Fibroblast of skin of left biceps (primary cell): ENCODE measurements at regions not wholly inside any gene's neighbourhood (a gene's known extent, or its start where the extent isn't known, plus 50 kb on each side); places are given as distances from the start of the nearest gene placed in this dataset.
"Not testable (repeated sequence)": the region's sequence is repeated elsewhere in the genome, so short reads cannot be mapped to it uniquely, and the experiment has no call there.

ENCODE experiments used
- DNase-seq, 2 experiments: peaks; one replicate each; pipeline ENCODE4 v3.0.0-alpha.2; 2013; ENCODE audit warnings: low read depth in 2 of 2

DNA sequence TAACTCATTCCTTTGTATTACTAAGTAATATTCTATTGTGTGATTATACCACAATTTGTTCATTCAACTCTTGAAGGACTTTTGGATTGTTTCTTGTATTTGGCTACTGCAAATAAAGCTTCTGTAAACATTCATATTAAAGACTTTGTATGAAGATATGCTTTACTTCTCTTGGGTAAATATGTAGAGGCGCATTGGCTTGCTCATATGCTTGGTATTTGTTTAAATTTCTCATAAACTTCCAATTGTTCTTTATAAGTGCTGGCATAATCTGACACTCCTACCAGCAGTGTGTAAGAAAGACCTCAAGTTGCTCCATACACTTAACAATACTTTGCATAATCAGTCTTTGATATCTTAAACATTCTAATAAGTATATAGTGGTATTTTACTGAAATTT is 792.8 kb upstream of the LRRTM1 start:
- no peak for DNase-seq

DNA sequence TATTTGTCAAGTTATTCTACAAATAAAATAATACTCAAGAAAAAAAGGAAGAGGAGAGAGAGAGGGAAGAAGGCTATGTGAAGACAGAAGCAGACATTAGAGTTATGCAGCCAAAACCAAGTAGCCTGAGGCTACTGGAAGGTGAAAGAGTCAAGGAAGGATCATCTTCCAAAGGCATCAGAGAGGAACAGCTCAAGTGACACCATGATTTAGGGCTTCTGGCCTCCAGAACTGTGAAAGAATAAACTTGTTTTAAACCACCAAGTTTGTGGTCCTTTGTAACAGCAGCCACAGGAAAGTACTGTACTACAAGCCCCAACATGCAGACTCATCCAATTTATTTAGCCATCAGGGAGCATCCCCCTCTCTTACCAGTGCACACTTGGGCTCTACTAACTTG is 788.5 kb upstream of the LRRTM1 start:
- no peak for DNase-seq

DNA sequence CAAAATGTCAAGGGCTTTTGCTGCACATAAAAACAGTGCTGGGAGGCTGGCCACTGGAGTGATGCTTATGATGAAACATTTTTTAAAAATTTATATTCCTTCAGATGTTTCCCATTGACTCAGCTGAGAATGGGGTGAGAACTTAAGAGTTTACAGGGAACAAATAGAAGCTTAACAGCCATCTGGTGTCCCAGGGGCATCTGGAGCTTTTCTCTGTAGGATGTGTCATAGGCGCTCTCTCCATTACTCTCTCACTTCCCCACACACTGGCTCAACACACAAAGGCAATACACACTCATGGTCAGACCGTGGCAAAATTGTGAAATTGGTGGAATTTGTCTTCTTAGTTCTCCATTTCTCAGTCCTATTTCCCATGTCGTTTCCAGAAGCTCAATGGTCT is 783.1 kb upstream of the LRRTM1 start:
- DNase-seq: no peak

DNA sequence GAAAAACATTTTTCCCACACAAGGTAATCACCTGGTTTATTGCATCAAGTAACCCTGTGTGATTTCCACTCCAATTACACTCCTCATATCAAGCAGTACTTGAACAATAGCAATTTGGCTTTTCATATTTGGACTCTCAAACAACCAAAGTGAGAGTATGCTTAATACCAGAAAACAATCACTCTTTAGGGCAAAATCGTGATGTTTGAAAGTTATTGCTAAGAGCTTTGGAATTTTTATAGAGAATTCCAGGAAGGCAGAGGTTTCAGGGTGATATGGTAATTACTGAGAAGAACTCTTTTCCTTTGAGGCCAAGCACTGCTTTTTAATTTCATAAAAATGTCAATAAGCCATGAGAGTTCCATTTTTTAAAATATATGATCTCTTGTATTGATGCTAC is 779.5 kb upstream of the LRRTM1 start:
- no peak for DNase-seq

DNA sequence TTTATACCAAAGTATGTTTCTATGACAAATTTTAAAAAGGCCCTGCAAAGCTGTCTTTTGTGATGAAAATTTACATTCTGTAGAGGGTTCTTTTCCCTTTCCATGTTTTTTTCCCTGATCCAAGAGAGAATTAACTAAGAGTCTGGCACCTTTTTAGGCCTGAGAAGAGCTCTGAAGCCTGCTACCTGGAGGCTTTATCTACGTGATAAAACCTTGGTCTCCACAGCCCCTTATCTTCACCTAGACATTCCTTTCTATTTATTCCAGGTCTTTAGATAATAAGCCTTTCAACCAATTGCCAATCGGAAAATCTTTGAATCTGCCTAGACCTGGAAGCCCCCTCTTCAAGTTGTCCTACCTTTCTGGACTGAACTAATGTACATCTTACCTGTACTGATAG is 774.1 kb upstream of the LRRTM1 start:
- DNase-seq: no peak

DNA sequence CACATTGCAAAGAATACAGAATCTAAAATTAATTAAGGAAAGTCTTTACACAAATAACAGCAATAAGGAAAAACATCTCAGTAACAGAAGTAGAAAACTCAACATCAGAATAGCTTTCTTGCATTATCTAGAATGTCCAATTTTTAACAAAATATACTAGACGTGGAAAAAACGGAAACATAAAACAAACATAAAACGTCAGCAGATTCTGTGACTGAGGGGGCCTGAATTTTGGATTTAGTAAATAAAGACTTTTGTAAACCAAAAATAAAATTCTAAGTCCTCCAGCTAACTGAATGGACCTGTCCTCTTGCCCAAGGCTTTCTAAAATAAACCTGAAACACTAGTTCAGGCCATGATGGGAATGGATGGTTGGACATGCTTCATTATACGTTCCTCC is 773.5 kb upstream of the LRRTM1 start:
- no peak for DNase-seq

DNA sequence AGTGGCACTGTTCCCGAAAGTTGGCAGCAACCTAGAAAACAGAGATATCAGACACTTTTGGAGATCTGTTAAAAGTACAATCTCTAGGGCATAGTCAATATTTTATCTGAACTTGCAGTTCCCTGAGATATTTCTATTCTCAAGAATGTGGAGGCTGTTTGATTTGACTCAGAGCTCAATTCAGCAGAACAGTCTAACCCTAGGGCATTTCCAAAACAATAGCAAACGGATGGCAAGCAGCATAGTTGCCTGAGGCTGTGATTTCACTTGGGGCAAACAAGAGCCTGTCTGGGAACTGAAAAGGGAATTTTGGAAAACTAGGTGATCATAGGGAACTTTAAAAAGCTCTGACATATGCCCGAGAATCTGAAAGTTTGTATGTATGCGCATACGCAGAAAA is 772.8 kb upstream of the LRRTM1 start:
- no peak for DNase-seq

DNA sequence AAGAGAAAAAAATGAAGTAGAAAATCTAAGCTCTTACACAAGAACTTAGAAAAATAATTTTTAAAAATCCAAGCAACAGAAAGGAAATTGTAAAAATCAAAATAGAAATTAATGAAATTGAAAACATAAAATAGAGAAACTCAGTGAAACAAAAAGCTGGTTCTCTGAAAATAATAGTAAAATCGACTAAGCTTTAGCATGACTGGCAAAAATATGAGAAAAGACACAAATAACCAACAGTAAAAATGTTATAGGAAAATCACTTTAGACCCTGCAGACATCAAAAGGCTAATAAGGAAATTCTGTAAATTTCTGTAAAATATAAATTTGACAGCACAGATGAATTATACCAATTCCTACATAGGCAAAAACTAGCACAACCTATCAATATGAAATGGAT is 768.9 kb upstream of the LRRTM1 start:
- DNase-seq: no peak

DNA sequence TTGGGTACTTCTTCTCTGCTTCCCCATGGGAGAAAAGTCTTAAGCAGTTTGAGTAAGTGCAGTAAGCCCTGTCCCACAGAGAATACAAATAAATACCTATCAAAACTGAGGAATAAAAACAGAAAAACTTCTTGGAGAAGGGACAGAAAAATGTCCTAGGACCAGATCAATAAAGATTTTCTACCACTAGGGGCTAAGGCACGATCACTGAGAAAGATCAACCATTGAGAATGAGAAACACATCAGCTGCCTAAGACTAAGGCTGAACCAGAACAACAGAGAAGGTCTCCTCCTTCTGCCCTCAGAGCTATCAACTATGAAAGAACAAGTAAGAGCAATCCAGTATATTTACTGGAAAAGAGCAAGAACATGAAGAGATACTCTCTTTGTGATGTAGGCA is 763.6 kb upstream of the LRRTM1 start:
- DNase-seq: no peak

DNA sequence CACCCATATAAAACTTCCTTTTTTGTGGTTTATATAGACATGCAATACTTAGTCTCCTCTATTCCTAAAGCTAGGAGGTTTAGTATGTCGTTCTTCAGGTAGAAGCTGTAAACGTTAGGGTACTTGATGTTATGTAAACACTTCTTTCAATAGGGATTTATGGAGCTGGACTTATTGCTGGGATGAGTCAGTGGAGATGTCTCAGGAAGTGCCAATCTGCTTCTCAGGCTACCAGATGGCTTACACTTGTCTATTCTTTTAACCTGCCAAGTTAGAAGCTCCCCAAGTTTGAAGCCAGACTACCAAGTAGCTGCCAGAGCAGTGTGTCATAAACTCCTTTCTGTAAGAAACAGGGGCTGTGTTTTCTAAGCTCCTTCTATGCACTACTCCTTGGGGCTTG is 756.5 kb upstream of the LRRTM1 start:
- DNase-seq: no peak

DNA sequence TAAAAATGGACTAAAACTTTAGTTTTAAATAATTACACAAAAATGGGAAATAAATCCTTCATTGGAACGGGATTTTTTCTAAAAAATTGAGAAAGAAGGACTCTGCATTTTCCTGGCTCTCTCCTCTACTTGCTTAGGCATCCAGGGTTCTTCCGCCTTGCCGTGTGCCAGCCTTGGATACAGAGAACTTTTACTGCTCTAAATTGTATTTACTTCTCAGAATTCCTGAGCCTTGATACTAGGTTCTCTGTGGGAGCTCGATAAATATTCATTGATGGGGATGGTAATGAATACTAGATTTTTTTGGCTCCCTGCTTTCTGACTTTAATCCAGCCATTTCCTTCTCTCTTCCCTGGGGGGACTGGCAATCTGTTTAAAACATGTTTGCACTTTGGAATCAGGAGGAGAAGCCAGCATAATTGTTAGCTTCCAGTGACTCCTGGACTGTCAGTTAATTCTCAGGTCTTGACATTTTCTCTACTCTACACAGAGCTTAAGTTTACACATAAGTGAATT is 746.1 kb upstream of the LRRTM1 start:
- no peak for DNase-seq

DNA sequence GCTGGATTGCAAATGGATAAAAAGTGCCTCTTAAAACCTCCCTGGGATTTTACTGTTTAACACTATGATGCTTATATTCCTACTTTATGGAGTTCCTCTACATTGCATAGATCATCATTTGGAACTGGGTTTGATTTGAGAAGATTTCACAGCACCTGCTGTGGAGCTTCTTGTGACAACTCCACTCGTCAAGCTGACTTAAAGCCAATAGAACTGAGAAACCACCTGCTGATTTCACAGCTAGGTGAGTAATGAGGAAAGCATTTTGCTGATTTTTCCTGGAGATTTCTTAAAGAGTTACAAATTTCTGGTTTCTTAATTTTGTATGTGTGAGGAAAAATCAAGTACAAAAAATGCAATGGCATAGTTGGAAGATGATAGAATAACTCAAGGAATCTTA is 739.1 kb upstream of the LRRTM1 start:
- DNase-seq: no peak

DNA sequence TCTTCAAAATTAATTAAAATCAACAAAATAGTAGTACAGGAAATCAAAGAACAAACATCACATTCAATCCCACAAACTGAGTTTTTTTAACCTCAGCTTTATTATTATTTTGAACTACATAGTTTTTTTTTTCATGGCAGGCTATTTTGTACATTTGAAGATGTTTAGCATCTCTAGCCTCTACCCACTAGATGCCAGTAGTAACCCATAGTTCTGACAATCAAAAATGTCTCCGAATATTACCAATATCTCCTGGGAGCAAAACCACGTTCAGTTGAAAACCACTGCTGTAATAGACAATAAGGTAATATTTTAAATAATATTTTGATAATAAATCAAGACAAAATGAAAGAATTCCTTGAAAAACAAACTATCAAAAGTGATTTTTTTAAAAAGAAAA is 702.6 kb upstream of the LRRTM1 start:
- no peak for DNase-seq

DNA sequence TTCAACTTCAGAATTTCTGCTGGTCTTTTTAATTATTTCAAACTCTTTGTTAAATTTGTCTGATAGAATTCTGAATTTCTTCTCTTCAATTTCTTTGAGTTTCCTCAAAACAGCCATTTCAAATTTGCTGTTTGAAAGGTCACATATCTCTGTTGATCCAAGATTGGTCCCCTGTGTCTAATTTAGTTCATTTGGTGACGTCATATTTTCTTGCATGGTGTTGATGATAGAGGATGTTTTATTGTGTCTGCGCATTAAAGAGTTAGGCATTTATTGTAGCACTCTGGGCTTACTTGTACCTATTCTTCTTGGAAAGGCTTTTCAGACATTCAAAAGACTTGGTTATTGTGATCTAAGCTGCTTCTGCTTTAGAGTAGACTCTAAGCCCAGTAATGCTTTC is 698.4 kb upstream of the LRRTM1 start:
- no peak for DNase-seq

DNA sequence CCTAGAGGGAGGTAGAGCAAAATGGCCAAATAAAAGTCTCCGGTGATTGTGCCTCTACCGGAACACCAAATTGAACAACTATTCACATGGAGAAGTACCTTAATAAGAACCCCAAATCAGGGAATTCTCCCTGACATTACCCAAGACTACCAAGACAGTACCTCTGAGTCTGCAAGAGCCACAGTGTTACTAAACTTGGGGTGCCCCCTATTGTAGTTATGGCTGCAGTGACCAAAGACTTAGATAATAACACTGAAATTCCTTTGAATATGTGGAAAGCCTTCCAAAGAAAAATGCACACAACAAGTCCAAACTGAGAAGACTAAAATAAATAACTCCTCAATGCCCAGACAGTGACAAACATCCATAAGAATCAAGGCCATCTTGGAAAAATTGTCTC is 682.9 kb upstream of the LRRTM1 start:
- no peak for DNase-seq

DNA sequence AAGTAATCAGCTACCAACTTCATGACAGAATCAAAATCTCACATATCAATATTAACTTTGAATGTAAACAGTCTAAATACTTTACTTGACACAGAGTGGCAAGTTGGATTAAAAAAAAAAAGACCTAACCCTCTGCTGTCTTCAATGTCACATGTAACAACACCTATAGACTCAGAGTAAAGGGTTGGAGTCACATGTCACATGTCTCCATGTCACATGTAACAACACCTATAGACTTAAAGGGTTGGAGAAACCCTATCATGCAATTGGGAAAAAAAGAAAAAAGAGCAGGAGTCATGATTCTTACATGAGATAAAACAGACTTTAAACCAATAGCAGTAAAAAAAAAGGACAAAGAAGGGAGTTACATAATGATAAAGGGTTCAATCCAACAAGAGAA is 665.3 kb upstream of the LRRTM1 start:
- no peak for DNase-seq

DNA sequence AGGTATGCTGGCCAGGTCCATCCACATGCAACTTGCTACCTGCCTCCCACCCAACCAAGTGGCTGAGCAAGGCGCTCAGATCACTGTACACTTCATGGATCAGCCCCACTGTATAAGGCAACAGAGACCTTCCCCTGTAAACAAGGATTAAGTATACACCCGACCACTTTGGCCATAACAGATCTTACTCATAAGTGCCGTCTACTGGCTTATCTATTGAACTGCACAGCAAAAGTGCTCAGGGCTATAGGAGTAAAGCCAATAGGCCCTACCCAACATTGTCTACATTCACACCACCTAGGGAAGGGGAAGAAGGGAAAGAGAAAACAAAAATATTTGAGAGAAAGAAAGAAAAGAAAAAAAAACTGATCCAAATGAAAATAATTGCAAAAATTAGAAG is 663.9 kb upstream of the LRRTM1 start:
- no peak for DNase-seq

DNA sequence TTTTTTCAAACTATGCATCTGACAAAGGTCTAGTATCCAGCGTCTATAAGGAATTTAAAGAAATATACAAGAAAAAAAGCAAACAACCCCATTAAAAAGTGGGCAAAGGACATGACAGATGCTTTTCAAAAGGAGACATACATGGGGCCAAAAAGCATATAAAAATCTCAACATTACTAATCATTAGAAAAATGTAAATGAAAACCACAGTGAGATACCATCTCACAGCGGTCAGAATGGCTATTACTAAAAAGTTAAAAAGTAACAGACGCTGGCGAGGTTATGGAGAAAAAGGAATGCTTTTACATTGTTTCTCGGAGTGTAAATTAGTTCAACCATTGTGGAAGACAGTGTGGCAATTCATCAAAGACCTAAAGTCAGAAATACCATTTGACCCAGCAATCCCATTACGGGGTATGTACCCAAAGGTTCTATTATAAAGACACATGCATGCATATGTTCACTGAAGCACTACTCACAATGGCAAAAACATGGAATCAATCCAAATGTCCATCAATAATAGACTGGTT is 643.1 kb upstream of the LRRTM1 start:
- DNase-seq: no peak

DNA sequence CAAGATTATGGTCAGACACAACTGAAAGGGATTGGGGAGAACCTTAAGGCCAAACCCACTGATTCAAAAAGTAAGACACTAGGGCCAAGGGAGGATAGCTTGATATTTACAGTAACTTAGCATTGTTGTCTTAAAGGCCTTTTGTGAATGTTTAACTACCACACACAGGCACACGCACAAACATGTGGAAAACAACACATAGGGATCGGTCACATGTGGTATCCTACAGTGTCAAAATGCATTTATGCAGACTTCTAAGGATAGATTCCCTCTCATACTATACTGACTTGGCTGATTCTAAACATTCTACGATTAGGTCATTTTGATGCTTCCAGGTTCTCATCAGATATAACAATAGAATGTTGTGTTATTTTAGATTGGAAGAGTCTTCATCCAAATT is 638.9 kb upstream of the LRRTM1 start:
- DNase-seq: no peak

DNA sequence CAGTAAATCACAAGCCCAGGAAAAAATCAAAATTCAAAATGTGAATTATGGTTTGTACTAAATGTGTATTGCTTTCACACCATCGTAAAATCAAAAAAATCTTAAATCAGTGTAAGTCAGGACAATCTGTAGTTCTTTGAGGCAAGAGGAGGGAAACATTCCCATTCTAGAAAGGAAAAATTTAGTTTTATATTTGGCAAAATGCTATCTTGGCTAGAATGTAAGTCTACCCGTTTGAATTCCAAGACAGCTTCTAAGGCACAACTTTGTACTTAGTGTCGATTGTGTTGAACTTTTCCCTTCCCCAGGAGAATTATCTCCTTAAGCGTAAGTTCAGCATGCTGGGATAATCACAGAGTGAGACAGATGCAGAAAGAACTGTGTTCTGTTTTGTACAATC is 638.2 kb upstream of the LRRTM1 start:
- DNase-seq: no peak

DNA sequence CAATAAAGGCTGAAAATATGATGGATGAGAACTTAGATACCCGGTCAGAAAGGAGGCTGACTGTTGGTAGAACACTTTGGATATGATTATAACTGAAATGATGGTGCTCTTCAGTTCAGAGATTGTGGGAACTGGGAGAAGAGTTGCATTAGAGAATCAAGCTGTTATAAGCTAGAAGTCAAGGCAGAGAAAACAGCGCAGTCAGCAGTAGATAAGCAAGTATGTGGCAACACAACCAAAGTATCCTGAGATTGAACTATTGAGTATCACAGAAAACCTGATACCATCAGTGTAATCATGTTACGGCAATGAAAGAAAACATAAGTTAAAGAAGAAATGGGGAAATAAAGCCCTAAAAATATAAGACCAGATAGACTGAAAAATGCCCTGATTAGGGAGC is 633.9 kb upstream of the LRRTM1 start:
- no peak for DNase-seq

DNA sequence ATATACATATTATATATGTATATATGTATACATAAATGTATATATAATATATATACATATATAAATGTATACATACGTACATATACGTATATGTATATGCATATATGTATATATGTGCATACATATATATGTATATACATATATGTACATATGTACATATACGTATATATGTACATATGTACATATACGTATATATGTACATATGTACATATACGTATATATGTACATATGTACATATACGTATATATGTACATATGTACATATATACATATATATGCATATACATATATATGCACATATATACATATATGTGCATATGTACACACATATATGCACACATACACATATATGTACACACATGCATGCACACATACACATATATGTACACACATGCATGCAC is 627.3 kb upstream of the LRRTM1 start:
- DNase-seq: not testable (repeated sequence)

DNA sequence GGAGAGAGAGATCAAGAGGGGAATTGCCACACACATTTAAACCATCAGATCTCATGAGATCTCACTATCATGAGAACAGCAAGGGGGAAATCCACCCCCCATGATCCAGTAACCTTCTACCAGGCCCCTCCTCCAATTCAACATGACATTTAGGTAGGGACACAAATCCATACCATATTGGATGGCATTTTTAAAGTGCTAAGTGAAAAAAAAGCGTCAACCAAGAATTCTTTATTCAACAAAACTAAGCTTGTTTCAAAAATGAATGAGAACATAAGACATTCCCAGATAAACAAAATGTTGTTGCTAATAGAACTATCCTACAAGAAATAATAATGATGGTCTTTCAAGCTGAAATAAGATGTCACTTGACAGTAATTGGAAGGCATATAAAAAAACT is 626.2 kb upstream of the LRRTM1 start:
- no peak for DNase-seq

DNA sequence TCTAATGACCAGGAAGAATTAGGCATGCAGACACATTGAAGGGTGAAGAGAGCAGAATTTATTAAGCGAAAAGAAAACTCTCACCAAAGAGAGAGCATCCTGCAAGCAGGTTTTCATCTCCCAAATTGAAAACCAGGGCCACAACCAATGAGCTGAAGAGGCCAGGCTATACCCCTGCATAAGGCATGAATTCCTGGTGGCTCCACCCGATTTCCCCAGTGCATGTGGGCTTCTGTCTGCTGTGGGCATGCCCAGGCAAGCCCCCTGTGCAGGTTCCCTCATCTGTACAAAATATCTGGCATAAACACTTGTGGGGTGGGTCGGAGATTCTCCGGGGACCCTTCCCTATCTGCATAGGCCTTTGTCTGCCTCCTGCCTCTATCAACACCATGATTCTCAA is 621.6 kb upstream of the LRRTM1 start:
- DNase-seq: no peak

DNA sequence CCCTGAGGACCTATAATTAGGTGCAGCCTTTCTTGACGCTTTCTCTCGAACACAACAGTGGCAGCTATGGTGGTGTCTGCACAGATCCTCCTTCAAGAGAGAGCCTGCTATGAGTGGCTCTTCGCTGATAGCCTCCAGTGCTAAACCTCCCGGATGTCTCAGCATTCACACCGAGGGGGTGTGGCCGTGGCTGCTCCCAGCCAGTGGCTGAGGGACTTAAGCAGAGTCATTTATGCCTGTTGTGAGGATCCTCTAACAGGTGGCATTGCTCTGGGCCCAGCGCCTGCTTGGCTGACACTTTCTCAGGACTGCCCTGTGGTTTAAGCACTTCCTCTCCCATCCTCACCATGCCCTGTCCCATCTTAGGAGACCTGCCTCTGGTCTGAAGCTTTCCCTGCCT is 592.0 kb upstream of the LRRTM1 start:
- DNase-seq: no peak
